ENCODE measurements at regions not wholly inside any gene's neighbourhood (a gene's known extent, or its start where the extent isn't known, plus 50 kb on each side); places are given as distances from the start of the nearest gene placed in this dataset.
"Not testable (repeated sequence)": the region's sequence is repeated elsewhere in the genome, so short reads cannot be mapped to it uniquely, and the experiment has no call there.

DNA sequence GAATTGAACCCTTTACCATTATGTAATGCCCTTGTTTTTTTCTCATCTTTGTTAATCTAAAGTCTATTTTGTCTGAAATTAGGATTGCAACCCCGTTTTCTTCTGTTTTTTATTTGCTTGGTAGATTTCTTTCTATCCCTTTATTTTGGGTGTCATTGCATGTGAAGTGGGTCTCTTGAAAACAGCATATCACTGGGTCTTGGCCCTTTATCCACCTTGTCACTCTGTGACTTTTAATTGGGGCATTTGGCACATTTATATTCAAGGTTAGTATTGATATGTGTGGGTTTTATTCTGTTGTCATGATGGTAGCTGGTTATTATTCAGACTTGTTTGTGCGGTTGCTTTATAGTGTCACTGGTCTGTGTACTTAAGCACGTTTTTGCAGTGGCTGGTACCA is 117.4 kb upstream of the MARCHF11 start:
- no peak for DNase-seq

DNA sequence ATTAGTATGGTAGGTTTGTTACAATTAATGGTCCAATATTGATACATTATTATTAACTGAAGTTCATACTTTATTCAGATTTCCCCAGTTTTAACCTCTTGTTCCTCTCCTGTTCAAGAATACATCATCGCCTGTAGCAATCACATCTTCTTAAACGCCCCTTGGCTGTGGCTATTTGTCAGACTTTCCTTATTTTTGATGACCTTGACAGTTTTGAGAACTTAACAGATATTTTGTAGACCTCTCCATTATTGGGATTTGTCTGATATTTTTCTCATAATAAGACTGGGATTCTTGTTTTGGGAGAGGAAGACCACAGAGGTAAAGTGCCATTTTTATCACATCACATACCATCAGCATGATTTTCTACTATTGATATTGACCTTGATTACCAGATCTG is 112.3 kb upstream of the MARCHF11 start:
- no peak for DNase-seq

DNA sequence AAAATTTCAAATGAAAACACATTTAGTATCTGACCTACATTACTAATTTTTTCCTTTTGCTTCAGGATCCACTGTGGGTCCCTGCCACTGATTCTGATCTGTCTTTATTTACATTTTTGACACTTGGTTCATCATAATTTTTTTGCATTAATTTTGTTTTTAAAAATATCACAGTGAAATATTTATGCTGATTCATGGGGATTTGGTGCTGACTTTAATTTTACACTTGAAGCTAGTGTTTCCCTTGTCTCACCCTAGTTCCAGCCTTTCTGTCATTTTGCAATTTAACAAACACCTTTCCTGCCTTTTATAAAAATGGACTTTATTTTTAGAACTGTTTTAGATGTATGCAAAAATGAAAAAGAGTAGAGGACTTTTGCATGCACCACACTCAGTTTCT is 111.9 kb upstream of the MARCHF11 start:
- DNase-seq = no peak

DNA sequence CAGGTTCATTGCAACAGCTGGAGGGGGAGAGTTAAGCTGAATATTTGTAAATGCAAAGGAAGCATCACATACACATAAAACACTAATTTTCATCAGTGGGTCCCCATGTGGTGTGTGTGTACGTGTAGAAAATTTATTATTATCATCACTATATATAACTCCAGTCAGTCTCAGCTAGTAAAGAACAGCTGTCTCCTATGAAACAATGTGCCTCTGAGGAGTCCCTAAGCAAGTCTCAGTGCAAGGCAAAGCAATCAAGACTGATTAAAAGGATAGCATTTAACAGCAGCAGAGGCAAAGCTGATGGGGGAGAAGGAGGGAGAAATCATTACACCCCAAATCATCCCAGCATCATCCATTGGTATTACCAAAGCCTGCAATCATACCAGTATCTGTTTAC is 104.2 kb upstream of the MARCHF11 start:
- no peak for DNase-seq

DNA sequence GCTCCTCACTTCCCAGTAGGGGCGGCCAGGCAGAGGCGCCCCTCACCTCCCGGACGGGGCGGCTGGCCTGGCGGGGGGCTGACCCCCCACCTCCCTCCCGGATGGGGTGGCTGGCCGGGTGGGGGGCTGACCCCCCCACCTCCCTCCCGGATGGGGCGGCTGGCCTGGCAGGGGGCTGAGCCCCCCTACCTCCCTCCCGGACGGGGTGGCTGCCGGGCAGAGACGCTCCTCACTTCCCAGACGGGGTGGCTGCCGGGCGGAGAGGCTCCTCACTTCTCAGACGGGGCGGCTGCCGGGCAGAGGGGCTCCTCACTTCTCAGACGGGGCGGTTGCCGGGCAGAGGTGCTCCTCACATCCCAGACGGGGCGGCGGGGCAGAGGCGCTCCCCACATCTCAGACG is 97.3 kb upstream of the MARCHF11 start:
- DNase-seq = not testable (repeated sequence)

DNA sequence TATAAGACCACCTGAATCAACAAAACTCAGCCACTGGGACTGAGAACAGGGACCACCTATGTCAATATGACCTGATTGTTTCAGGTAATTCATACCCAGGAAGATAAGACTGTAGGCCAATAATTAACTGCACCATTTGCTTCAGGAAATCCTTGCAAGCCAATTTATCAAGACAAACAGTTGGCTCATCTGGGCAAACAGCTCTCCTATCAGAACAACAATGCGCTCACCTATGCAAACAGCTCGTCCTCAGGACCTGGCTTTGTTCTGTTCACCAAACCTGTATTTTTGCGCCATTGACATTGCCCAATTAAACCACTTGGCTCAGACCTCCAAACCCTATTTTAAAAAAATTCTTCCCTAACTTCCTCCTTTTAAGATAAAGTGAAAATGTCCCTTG is 92.3 kb upstream of the MARCHF11 start:
- no peak for DNase-seq

DNA sequence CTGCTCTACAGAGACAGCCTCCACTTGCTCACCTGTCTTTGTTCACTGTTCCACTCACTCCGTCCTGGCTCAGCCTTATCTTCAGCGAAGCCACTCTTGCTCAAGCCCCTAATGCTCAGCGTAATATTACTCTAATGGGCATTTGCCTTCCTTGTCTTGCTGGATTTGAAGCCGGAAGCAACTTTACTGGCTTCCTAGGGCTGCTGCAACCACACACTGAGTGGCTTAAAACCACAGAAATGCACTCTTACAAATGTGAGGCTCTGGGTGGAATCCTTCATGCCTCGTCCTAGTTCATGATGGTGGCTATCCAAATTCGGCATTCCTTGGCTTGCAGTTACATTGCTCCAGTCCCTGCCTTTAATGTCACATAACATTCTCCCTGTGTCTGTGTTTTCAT is 85.5 kb upstream of the MARCHF11 start:
- DNase-seq = no peak

DNA sequence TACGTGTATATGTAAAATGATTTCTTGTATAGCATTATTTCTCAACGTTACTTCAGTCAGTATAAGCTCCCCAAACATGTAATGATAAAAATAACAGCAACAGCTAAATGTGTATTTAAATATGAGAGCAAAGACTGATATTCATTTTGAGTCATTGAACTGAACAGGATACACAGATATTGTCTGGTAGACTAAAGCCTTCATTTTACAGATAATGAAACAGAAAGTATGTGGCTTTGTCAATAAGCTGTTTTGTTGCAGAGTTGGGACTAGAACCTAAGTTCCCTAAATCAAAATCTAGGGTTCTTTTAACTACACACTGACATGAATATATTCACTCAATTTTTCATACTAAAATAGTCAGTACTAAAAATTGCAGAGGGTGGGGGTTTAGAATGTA is 80.4 kb upstream of the MARCHF11 start:
- no peak for DNase-seq

DNA sequence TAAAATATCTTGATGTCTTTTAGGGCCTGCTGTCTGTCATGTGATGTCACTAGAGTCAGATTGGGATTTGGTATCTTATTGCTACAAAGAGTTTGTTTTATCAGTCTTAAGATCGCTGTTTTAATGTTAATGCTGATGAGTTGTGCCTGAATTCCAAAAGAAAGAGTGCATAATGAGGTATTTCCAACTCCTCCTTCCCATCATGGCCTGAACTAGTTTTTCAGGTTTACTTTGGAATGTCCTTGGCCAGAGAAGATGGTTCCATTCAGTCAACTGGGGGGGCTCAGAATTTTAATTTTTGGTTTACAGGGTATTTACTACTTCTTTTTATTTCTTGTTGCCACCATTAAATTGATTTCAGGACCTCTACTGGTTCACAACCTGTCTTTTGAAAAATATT is 74.3 kb upstream of the MARCHF11 start:
- no peak for DNase-seq

DNA sequence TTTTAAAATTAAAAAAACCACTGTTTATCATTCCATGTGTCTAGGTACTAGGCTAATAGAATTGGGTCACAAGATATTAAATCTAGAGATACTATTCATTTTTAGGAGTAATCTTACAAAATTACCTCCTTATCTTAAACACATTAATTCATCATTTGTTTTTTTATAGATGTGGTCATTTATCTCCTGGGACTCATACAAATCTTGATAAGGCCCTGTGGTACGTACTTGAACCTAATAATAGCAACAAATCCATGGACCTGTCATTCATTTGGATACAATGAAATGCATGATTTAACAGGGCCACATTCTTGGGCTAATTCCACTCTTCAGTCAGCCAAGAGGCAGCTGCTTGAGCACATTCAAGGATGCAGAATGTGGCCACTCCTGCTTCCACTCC is 66.4 kb upstream of the MARCHF11 start:
- DNase-seq = no peak

DNA sequence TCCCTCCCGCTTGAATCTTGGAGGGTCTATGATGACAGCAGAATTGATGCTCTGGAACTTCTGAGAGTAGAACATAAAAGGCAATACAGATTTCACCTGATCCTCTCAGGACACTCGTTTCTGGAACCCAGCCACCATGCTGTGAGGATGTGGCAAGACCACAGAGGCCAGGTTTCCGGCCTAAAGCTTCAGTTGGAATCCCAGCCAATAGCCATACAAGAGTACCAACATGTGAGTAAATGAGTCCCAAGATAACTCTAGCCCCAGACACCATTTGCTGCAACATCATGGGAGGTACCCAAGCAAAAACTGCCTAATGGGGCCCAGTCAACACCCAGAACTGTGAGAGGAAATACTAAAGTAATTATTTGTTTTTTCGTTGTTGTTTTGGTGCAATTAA is 65.7 kb upstream of the MARCHF11 start:
- DNase-seq = no peak

DNA sequence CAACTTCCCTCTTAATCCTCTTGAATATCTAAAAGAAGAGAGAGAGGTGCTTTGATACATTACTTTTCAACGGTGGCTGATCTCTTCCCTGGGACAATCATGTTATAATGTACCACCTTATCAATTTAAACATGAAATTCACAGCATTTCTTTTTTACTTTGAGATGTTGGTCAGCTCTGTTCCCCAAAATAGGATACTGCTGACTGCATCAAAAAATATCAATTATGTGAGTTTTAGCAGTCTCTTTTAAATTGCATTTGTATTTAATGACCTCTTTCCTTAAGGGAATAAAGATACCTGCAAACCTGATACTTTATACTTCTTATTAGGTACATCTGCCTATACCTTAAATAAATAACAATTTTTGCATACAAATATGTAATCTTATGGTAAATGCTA is 58.4 kb upstream of the MARCHF11 start:
- DNase-seq = no peak

DNA sequence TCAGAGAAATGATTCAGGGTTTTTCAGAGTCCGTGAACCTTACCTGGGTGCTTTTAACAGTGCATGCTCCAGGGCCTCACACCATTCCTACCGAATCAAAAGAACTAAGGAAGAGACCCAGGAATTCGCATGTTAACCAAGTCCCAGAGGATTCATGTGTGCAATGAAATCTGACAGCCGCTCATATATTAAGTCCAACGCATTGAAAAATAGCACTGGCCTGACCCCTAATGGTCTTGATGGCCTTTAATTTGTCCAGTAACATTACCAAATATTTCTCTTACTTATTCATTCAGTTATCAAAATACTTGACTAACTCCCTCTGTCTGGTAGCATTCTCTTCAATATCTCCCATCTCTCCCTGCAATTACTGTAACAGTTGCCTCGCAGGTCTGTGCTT is 55.0 kb upstream of the MARCHF11 start:
- DNase-seq = no peak

DNA sequence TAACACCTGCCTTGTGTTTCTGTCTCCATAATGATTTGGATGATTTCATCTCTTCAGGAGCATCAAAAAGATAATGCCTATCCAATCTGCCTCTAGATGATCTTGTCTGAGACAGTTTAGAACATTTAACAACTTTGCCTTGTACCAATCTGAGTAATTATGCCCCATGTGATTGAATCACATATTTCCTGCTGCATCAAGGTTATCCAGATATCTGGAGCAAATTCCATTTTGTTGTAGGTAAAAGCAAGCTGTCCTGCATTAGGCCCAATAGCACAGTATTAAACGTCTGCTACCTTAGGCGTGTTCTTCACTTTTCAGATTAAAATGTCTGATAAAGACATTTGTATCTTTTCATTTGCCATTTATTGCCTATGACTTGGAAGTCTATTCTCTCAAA is 54.1 kb upstream of the MARCHF11 start:
- DNase-seq = no peak

DNA sequence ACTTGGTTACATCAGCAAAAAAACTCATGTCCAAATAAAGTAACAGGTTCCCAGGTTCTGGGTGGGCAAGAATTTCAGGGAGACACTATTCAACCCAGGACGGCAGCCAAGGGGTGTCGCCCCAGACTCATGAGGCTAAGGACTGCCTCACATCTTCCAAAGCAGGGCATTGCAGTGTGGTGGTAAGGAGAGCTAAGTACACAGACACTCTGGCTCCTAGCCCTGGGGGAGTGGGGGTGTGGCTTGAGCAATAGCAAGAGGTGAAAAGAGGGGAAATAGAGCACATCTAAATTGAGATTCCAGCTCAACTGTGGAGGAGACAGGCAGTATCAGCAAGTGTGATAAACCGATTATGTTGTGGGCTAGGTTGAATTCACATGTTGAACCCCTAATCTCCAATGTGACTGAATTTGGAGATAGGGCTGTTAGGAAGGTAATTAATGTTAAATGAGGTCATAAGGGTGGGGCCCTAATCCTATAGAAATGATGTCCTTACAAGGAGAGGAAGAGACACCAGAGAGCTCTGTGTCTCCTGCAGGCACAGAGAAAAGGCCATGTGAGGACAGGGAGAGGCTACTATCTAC is 49.9 kb upstream of the MARCHF11 start:
- DNase-seq = no peak

All from fibroblast of skin of scalp (primary cell).